ENCODE measurements at regions not wholly inside any gene's neighbourhood (a gene's known extent, or its start where the extent isn't known, plus 50 kb on each side); places are given as distances from the start of the nearest gene placed in this dataset.
"Not testable (repeated sequence)": the region's sequence is repeated elsewhere in the genome, so short reads cannot be mapped to it uniquely, and the experiment has no call there.

GRCh38 chr15:96201696-96202095, 128.8 kb upstream of the NR2F2 start:
- TF ChIP-seq JUND (IDR thresholded peaks at IDR 0.05; ENCODE audit: low read depth), result no peak
- no peak for DNase-seq (ENCODE audit: low read depth in 1 of 2, low spot score in 1 of 2)
- in situ Hi-C loops (cut with HindIII; ENCODE audit: low pct_unique_long_range_greater_than_20kb, low sequenced_read_pairs), result no loop called here

- DNase-seq (ENCODE audit: low read depth in 1 of 2, low spot score in 1 of 2); in situ Hi-C loops (cut with HindIII; ENCODE audit: low pct_unique_long_range_greater_than_20kb, low sequenced_read_pairs): not testable (repeated sequence)
Measured at GRCh38 chr15:96205588-96205987, 124.9 kb upstream of the NR2F2 start.

- no peak for TF ChIP-seq JUND (IDR thresholded peaks at IDR 0.05; ENCODE audit: low read depth)
- in situ Hi-C loops (cut with HindIII; ENCODE audit: low pct_unique_long_range_greater_than_20kb, low sequenced_read_pairs), result no loop called here
Measured at GRCh38 chr15:96207377-96208006, 123.0 kb upstream of the NR2F2 start.

GRCh38 chr15:96209285-96209735, 121.2 kb upstream of the NR2F2 start:
- DNase-seq (ENCODE audit: low read depth in 1 of 2, low spot score in 1 of 2), result peak; percentile 35 to 79
- no peak; the same call in 1 of the 2 replicates for TF ChIP-seq JUND (IDR thresholded peaks at IDR 0.05; ENCODE audit: low read depth)
- in situ Hi-C loops (cut with HindIII; ENCODE audit: low pct_unique_long_range_greater_than_20kb, low sequenced_read_pairs), result no loop called here

More at GRCh38 chr15:96207377-96208006, 123.0 kb upstream of the NR2F2 start:
- DNase-seq (ENCODE audit: low read depth in 1 of 2, low spot score in 1 of 2), result no peak

- no peak for TF ChIP-seq JUND (IDR thresholded peaks at IDR 0.05; ENCODE audit: low read depth)
- no peak for DNase-seq (ENCODE audit: low read depth in 1 of 2, low spot score in 1 of 2)
- in situ Hi-C loops (cut with HindIII; ENCODE audit: low pct_unique_long_range_greater_than_20kb, low sequenced_read_pairs), result no loop called here
Measured at GRCh38 chr15:96213045-96213444, 117.5 kb upstream of the NR2F2 start.

GRCh38 chr15:96213896-96214295, 116.6 kb upstream of the NR2F2 start:
- in situ Hi-C loops (cut with HindIII; ENCODE audit: low pct_unique_long_range_greater_than_20kb, low sequenced_read_pairs), result no loop called here
- TF ChIP-seq JUND (IDR thresholded peaks at IDR 0.05; ENCODE audit: low read depth), result no peak

GRCh38 chr15:96216481-96216880, 114.0 kb upstream of the NR2F2 start:
- DNase-seq (ENCODE audit: low read depth in 1 of 2, low spot score in 1 of 2); in situ Hi-C loops (cut with HindIII; ENCODE audit: low pct_unique_long_range_greater_than_20kb, low sequenced_read_pairs): not testable (repeated sequence)

More at GRCh38 chr15:96213896-96214295, 116.6 kb upstream of the NR2F2 start:
- no peak for DNase-seq (ENCODE audit: low read depth in 1 of 2, low spot score in 1 of 2)

GRCh38 chr15:96217983-96218382, 112.5 kb upstream of the NR2F2 start:
- in situ Hi-C loops (cut with HindIII; ENCODE audit: low pct_unique_long_range_greater_than_20kb, low sequenced_read_pairs), result no loop called here
- no peak for DNase-seq (ENCODE audit: low read depth in 1 of 2, low spot score in 1 of 2)
- no peak for TF ChIP-seq JUND (IDR thresholded peaks at IDR 0.05; ENCODE audit: low read depth)

- no peak for TF ChIP-seq JUND (IDR thresholded peaks at IDR 0.05; ENCODE audit: low read depth)
- in situ Hi-C loops (cut with HindIII; ENCODE audit: low pct_unique_long_range_greater_than_20kb, low sequenced_read_pairs), result no loop called here
- DNase-seq (ENCODE audit: low read depth in 1 of 2, low spot score in 1 of 2), result no peak
Measured at GRCh38 chr15:96218623-96219455, 111.7 kb upstream of the NR2F2 start.

GRCh38 chr15:96219681-96220080, 110.8 kb upstream of the NR2F2 start:
- DNase-seq (ENCODE audit: low read depth in 1 of 2, low spot score in 1 of 2), result no peak
- TF ChIP-seq JUND (IDR thresholded peaks at IDR 0.05; ENCODE audit: low read depth), result no peak
- in situ Hi-C loops (cut with HindIII; ENCODE audit: low pct_unique_long_range_greater_than_20kb, low sequenced_read_pairs), result no loop called here

- no peak for DNase-seq (ENCODE audit: low read depth in 1 of 2, low spot score in 1 of 2)
- in situ Hi-C loops (cut with HindIII; ENCODE audit: low pct_unique_long_range_greater_than_20kb, low sequenced_read_pairs), result no loop called here
- no peak for TF ChIP-seq JUND (IDR thresholded peaks at IDR 0.05; ENCODE audit: low read depth)
Measured at GRCh38 chr15:96220657-96221056, 109.8 kb upstream of the NR2F2 start.

- in situ Hi-C loops (cut with HindIII; ENCODE audit: low pct_unique_long_range_greater_than_20kb, low sequenced_read_pairs), result no loop called here
- TF ChIP-seq JUND (IDR thresholded peaks at IDR 0.05; ENCODE audit: low read depth), result no peak
- DNase-seq (ENCODE audit: low read depth in 1 of 2, low spot score in 1 of 2), result no peak
Measured at GRCh38 chr15:96222981-96223380, 107.5 kb upstream of the NR2F2 start.

GRCh38 chr15:96223939-96224338, 106.6 kb upstream of the NR2F2 start:
- no peak for DNase-seq (ENCODE audit: low read depth in 1 of 2, low spot score in 1 of 2)
- in situ Hi-C loops (cut with HindIII; ENCODE audit: low pct_unique_long_range_greater_than_20kb, low sequenced_read_pairs), result no loop called here
- TF ChIP-seq JUND (IDR thresholded peaks at IDR 0.05; ENCODE audit: low read depth), result no peak

Data from T47D (cell line).